ENCODE measurements at regions not wholly inside any gene's neighbourhood (a gene's known extent, or its start where the extent isn't known, plus 50 kb on each side); places are given as distances from the start of the nearest gene placed in this dataset.

GRCh38 chr5:175060257-175060656 lies 335.9 kb downstream of the MSX2 start:
- no peak for DNase-seq (ENCODE audit: unreplicated experiment)
- Mint-ChIP-seq H3K27ac (ENCODE audit: low read depth, unreplicated experiment) (no peak overlapping the region), H3K4me3 (ENCODE audit: unreplicated experiment) (no peak overlapping the region), H3K4me1 (ENCODE audit: insufficient read depth, unreplicated experiment) (no peaks in the 10 kb centered on the region), H3K36me3 (ENCODE audit: insufficient read depth, unreplicated experiment) (no peaks in the 10 kb centered on the region), H3K9me3 (ENCODE audit: unreplicated experiment) (no peaks in the 10 kb centered on the region), H3K27me3 (ENCODE audit: insufficient read depth, unreplicated experiment) (peaks cover 31% of the 10 kb centered on the region)
- intact Hi-C loops (cut with micrococcal nuclease), result no loop called here
- CTCF ChIA-PET, result interaction anchor here (0.5 to 0.8 kb wide), 2 partner anchors 10 to 492 kb away, joined by 3 to 4 read pairs; no protein-coding TSS in a partner anchor
- POLR2A ChIA-PET, result no interaction called here
- TF ChIP-seq CTCF (IDR thresholded peaks at IDR 0.05; ENCODE audit: unreplicated experiment), result no peak
- BruUV-seq (replicated peaks), result no TSS peak

GRCh38 chr5:175059687-175060211 lies 335.4 kb downstream of the MSX2 start:
- no peak for TF ChIP-seq CTCF (IDR thresholded peaks at IDR 0.05; ENCODE audit: unreplicated experiment)
- no peaks in the 10 kb centered on the region for H3K36me3 Mint-ChIP-seq (ENCODE audit: insufficient read depth, unreplicated experiment)
- POLR2A ChIA-PET, result no interaction called here
- H3K27ac Mint-ChIP-seq (ENCODE audit: low read depth, unreplicated experiment), result no peak overlapping the region
- no peaks in the 10 kb centered on the region for H3K4me1 Mint-ChIP-seq (ENCODE audit: insufficient read depth, unreplicated experiment)
- intact Hi-C loops (cut with micrococcal nuclease), result no loop called here
- no TSS peak for BruUV-seq (replicated peaks)
- CTCF ChIA-PET, result interaction anchor here (0.5 to 0.8 kb wide), 3 partner anchors 11 to 492 kb away, joined by 3 to 4 read pairs (median 4); no protein-coding TSS in a partner anchor
- peaks cover 34% of the 10 kb centered on the region for H3K27me3 Mint-ChIP-seq (ENCODE audit: insufficient read depth, unreplicated experiment)
- H3K9me3 Mint-ChIP-seq (ENCODE audit: unreplicated experiment), result no peaks in the 10 kb centered on the region
- no peak for DNase-seq (ENCODE audit: unreplicated experiment)
- no peak overlapping the region for H3K4me3 Mint-ChIP-seq (ENCODE audit: unreplicated experiment)

DNA sequence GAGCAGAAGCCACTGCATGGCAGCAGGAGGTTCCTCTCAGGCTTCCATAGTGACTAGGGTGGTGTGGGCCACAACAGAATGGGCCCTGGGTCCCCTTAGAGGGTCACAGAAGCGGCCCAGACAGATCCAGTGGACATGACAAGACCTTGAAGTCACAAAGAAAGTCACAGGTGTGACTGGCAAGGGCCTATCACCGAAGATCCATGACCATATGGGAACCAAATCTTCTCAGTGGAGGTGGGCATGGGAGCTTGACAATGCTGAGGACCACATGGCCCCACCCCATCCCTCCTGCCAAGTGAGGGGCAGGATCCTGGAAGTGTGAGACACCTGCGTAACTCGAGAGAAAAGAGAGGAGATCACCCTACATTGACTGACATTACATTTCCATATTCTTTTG lies 332.4 kb downstream of the MSX2 start:
- H3K4me1 Mint-ChIP-seq (ENCODE audit: insufficient read depth, unreplicated experiment), result no peaks in the 10 kb centered on the region
- intact Hi-C loops (cut with micrococcal nuclease), result no loop called here
- H3K27me3 Mint-ChIP-seq (ENCODE audit: insufficient read depth, unreplicated experiment), result peaks cover 34% of the 10 kb centered on the region
- TF ChIP-seq CTCF (IDR thresholded peaks at IDR 0.05; ENCODE audit: unreplicated experiment), result no peak
- DNase-seq (ENCODE audit: unreplicated experiment), result no peak
- no peaks in the 10 kb centered on the region for H3K9me3 Mint-ChIP-seq (ENCODE audit: unreplicated experiment)
- no peak overlapping the region for H3K4me3 Mint-ChIP-seq (ENCODE audit: unreplicated experiment)
- BruUV-seq (replicated peaks), result no TSS peak
- ChIA-PET POLR2A (no interaction called here), CTCF (no interaction called here)
- H3K27ac Mint-ChIP-seq (ENCODE audit: low read depth, unreplicated experiment), result no peak overlapping the region
- H3K36me3 Mint-ChIP-seq (ENCODE audit: insufficient read depth, unreplicated experiment), result no peaks in the 10 kb centered on the region

DNA sequence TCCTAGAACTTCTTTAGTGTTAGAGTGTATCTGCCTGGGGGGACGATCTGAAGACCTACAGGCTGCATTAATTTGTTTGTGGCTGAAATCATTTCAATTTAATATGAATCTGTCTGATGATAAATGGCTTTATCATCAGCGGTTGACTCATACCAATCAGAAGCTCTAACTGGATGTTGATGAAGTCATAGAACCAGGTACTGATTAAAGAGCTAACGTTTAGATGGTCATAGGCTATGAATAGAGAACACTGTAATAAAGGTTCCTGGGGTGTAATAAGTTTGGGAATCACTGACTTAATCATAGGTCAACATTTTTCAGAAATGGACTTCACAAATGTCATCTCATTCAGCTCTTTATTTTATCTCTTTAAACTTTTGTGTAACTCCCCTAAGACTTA lies 329.9 kb downstream of the MSX2 start:
- Mint-ChIP-seq H3K27me3 (ENCODE audit: insufficient read depth, unreplicated experiment) (peaks cover 30% of the 10 kb centered on the region), H3K4me3 (ENCODE audit: unreplicated experiment) (no peak overlapping the region), H3K4me1 (ENCODE audit: insufficient read depth, unreplicated experiment) (no peaks in the 10 kb centered on the region), H3K9me3 (ENCODE audit: unreplicated experiment) (no peaks in the 10 kb centered on the region), H3K36me3 (ENCODE audit: insufficient read depth, unreplicated experiment) (no peaks in the 10 kb centered on the region), H3K27ac (ENCODE audit: low read depth, unreplicated experiment) (no peak overlapping the region)
- POLR2A ChIA-PET, result no interaction called here
- no peak for DNase-seq (ENCODE audit: unreplicated experiment)
- CTCF ChIA-PET, result interaction anchor here (0.5 to 0.7 kb wide), 2 partner anchors 13 to 166 kb away, joined by 3 read pairs; no protein-coding TSS in a partner anchor
- no peak for TF ChIP-seq CTCF (IDR thresholded peaks at IDR 0.05; ENCODE audit: unreplicated experiment)
- intact Hi-C loops (cut with micrococcal nuclease), result no loop called here
- BruUV-seq (replicated peaks), result no TSS peak

Data from MCF 10A (cell line).